Mucosa of descending colon (tissue), 3 donors: ENCODE measurements at regions not wholly inside any gene's neighbourhood (a gene's known extent, or its start where the extent isn't known, plus 50 kb on each side); places are given as distances from the start of the nearest gene placed in this dataset.

ENCODE experiments used
- ATAC-seq: fragments of 200-7000 bp; cut with Tn5 transposase; one replicate; pipeline ENCODE4 v1.9.1; 2020; ENCODE audit warnings: mild to moderate bottlenecking, moderate library complexity
- DNase-seq, 3 donors: peaks; one replicate each; pipeline ENCODE4 v3.0.0-alpha.2; 2020
- H3K36me3 ChIP-seq: fragments of 200-600 bp; one replicate; pipeline ENCODE4 v1.8.0; 2021; ENCODE audit warnings: low read depth, mild to moderate bottlenecking
- H3K4me1 ChIP-seq: fragments of 200-600 bp; one replicate; pipeline ENCODE4 v1.8.0; 2021; ENCODE audit warnings: low read depth, mild to moderate bottlenecking
- H3K4me3 ChIP-seq: fragments of 200-600 bp; one replicate; pipeline ENCODE4 v1.8.0; 2021; ENCODE audit warnings: mild to moderate bottlenecking
- H3K9me3 ChIP-seq: fragments of 200-600 bp; one replicate; pipeline ENCODE4 v1.8.0; 2021; ENCODE audit warnings: mild to moderate bottlenecking
- intact Hi-C, 2 donors: fragments of 100-400 bp; cut with DNase I in 1 of 2; cut with micrococcal nuclease in 1 of 2; formaldehyde crosslinking; loops; one replicate each; pipeline versions ENCODE4 v1.11.0 to v1.11.1; 2022; cut with DNase I, micrococcal nuclease
- TF ChIP-seq, protein P1 (sequence below): fragments of 200-600 bp; IDR thresholded peaks from one replicate; pipeline ENCODE4 v1.8.0; 2022; ENCODE audit warnings: antibody characterized with exemption, mild to moderate bottlenecking
- donor health status: DM: no; HTN: no; CAD: no; lungs with moderate emphysema.
- donor health status: DM: no; HTN: no; CAD: no.
- donor health status: DM: no; HTN: yes; CAD: no.

GRCh38 chr4:92232566-92232965 is 71.2 kb upstream of the GRID2 start:
- no peak overlapping the region for H3K4me3 ChIP-seq
- TF ChIP-seq, protein P1, sequence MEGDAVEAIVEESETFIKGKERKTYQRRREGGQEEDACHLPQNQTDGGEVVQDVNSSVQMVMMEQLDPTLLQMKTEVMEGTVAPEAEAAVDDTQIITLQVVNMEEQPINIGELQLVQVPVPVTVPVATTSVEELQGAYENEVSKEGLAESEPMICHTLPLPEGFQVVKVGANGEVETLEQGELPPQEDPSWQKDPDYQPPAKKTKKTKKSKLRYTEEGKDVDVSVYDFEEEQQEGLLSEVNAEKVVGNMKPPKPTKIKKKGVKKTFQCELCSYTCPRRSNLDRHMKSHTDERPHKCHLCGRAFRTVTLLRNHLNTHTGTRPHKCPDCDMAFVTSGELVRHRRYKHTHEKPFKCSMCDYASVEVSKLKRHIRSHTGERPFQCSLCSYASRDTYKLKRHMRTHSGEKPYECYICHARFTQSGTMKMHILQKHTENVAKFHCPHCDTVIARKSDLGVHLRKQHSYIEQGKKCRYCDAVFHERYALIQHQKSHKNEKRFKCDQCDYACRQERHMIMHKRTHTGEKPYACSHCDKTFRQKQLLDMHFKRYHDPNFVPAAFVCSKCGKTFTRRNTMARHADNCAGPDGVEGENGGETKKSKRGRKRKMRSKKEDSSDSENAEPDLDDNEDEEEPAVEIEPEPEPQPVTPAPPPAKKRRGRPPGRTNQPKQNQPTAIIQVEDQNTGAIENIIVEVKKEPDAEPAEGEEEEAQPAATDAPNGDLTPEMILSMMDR = no peak
- no peaks in the 10 kb centered on the region for H3K36me3 ChIP-seq
- no peaks in the 10 kb centered on the region for H3K9me3 ChIP-seq
- intact Hi-C loops = no loop called here
- H3K4me1 ChIP-seq = no peaks in the 10 kb centered on the region
- DNase-seq (no peak), ATAC-seq (no peak)

GRCh38 chr4:92234393-92235176 is 69.2 kb upstream of the GRID2 start:
- no peak overlapping the region for H3K4me3 ChIP-seq
- no peaks in the 10 kb centered on the region for H3K4me1 ChIP-seq
- intact Hi-C loops = no loop called here
- TF ChIP-seq, protein P1 = no peak
- DNase-seq = no peak
- no peaks in the 10 kb centered on the region for H3K36me3 ChIP-seq
- no peak for ATAC-seq
- no peaks in the 10 kb centered on the region for H3K9me3 ChIP-seq

GRCh38 chr4:92235731-92236130 is 68.0 kb upstream of the GRID2 start:
- H3K36me3 ChIP-seq = no peaks in the 10 kb centered on the region
- ATAC-seq (no peak), DNase-seq (no peak)
- H3K9me3 ChIP-seq = peaks cover 4% of the 10 kb centered on the region
- no peak overlapping the region for H3K4me3 ChIP-seq
- TF ChIP-seq, protein P1 = no peak
- no peaks in the 10 kb centered on the region for H3K4me1 ChIP-seq
- intact Hi-C loops = no loop called here

DNA sequence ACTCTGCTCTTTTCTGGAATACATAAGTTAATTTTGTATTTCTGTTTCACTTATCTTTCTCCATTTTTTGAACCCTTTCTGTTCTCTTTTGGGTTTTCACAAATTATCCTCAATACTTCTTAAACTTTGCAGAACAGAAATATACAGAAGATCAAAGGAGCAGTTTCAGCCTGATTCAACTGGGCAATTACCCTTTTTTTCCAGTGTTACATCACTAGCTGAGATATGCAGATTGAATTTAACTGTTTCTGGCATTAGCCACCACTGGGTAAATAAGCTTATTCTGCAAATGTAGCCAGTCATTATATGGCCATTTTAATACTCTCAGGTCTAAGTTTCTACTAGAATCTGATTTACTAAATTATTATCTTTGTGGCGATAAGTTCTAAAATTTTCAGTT is 66.9 kb upstream of the GRID2 start:
- no peaks in the 10 kb centered on the region for H3K4me1 ChIP-seq
- H3K4me3 ChIP-seq = no peak overlapping the region
- H3K36me3 ChIP-seq = no peaks in the 10 kb centered on the region
- peaks cover 4% of the 10 kb centered on the region for H3K9me3 ChIP-seq
- DNase-seq = no peak
- ATAC-seq = no peak
- intact Hi-C loops = no loop called here
- TF ChIP-seq, protein P1 = no peak

- TF ChIP-seq, protein P1 = no peak
- intact Hi-C loops = no loop called here
- no peaks in the 10 kb centered on the region for H3K36me3 ChIP-seq
- peaks cover 4% of the 10 kb centered on the region for H3K9me3 ChIP-seq
- DNase-seq (no peak), ATAC-seq (no peak)
- H3K4me3 ChIP-seq = no peak overlapping the region
- H3K4me1 ChIP-seq = no peaks in the 10 kb centered on the region
These were observed 66.2 kb upstream of the GRID2 start for GRCh38 chr4:92237559-92237958.
